Colonic mucosa (tissue), 4 donors: ENCODE measurements at regions not wholly inside any gene's neighbourhood (a gene's known extent, or its start where the extent isn't known, plus 50 kb on each side); places are given as distances from the start of the nearest gene placed in this dataset.

Source experiments
- DNase-seq: peaks from one replicate; pipeline ENCODE4 v3.0.0-alpha.2; 2020
- H3K27ac ChIP-seq: fragments of 200-600 bp; one replicate; pipeline ENCODE4 v1.8.0; 2021
- H3K27me3 ChIP-seq: fragments of 200-600 bp; one replicate; pipeline ENCODE4 v1.8.0; 2021
- H3K36me3 ChIP-seq: fragments of 200-600 bp; one replicate; pipeline ENCODE4 v1.8.0; 2021
- H3K4me1 ChIP-seq: fragments of 200-600 bp; one replicate; pipeline ENCODE4 v1.8.0; 2021; ENCODE audit warnings: mild to moderate bottlenecking
- H3K4me3 ChIP-seq: fragments of 200-600 bp; one replicate; pipeline ENCODE4 v1.8.0; 2021
- H3K9ac ChIP-seq, 2 donors: one replicate each; pipeline ENCODE4 v1.7.0; 2013; ENCODE audit warnings: control low read depth in 2 of 2, low read depth in 2 of 2, low read length in 2 of 2
- H3K9me3 ChIP-seq: fragments of 200-600 bp; one replicate; pipeline ENCODE4 v1.8.0; 2021
- CTCF ChIP-seq: fragments of 200-600 bp; IDR thresholded peaks from one replicate; pipeline ENCODE4 v1.8.0; 2022; ENCODE audit warnings: antibody characterized with exemption, mild to moderate bottlenecking
- intact Hi-C: fragments of 100-400 bp; cut with DNase I; formaldehyde crosslinking; loops from one replicate; pipeline ENCODE4 v1.14.1; 2022
- donor health status: healthy.
- donor health status: DM: no; HTN: no; CAD: no.
- donor health status: DM: no; HTN: no; CAD: no.

GRCh38 chr1:228984107-228984506, 248.8 kb downstream of the RHOU start:
- Histone ChIP-seq H3K4me3 (no peak overlapping the region), H3K27me3 (no peaks in the 10 kb centered on the region), H3K4me1 (no peaks in the 10 kb centered on the region), H3K27ac (no peak overlapping the region), H3K9ac (no peak overlapping the region), H3K9me3 (no peaks in the 10 kb centered on the region), H3K36me3 (no peaks in the 10 kb centered on the region)
- DNase-seq = no peak
- TF ChIP-seq CTCF = no peak
- intact Hi-C loops = no loop called here

GRCh38 chr1:228984646-228985631, 249.7 kb downstream of the RHOU start:
- DNase-seq = no peak
- Histone ChIP-seq H3K27me3 (no peaks in the 10 kb centered on the region), H3K4me3 (no peak overlapping the region), H3K9ac (no peak overlapping the region), H3K4me1 (no peaks in the 10 kb centered on the region), H3K36me3 (no peaks in the 10 kb centered on the region), H3K27ac (no peak overlapping the region), H3K9me3 (no peaks in the 10 kb centered on the region)
- intact Hi-C loops = no loop called here
- TF ChIP-seq CTCF = no peak

GRCh38 chr1:228985661-228986060, 250.4 kb downstream of the RHOU start:
- no peaks in the 10 kb centered on the region for H3K4me1 ChIP-seq
- no peak for DNase-seq
- TF ChIP-seq CTCF = no peak
- no peak overlapping the region for H3K4me3 ChIP-seq
- no peaks in the 10 kb centered on the region for H3K27me3 ChIP-seq
- H3K9me3 ChIP-seq = no peaks in the 10 kb centered on the region
- no peak overlapping the region for H3K9ac ChIP-seq
- H3K27ac ChIP-seq = no peak overlapping the region
- no peaks in the 10 kb centered on the region for H3K36me3 ChIP-seq
- intact Hi-C loops = no loop called here

GRCh38 chr1:228986093-228986904, 251.0 kb downstream of the RHOU start:
- Histone ChIP-seq H3K27ac (no peak overlapping the region), H3K9me3 (no peaks in the 10 kb centered on the region), H3K36me3 (no peaks in the 10 kb centered on the region), H3K9ac (no peak overlapping the region), H3K27me3 (no peaks in the 10 kb centered on the region), H3K4me1 (no peaks in the 10 kb centered on the region), H3K4me3 (no peak overlapping the region)
- intact Hi-C loops = no loop called here
- no peak for TF ChIP-seq CTCF
- peak; percentile 34 for DNase-seq

GRCh38 chr1:228987286-228987685, 252.0 kb downstream of the RHOU start:
- no peaks in the 10 kb centered on the region for H3K9me3 ChIP-seq
- H3K27ac ChIP-seq = no peak overlapping the region
- no peak overlapping the region for H3K9ac ChIP-seq
- no peak overlapping the region for H3K4me3 ChIP-seq
- H3K36me3 ChIP-seq = no peaks in the 10 kb centered on the region
- no peaks in the 10 kb centered on the region for H3K4me1 ChIP-seq
- TF ChIP-seq CTCF = no peak
- intact Hi-C loops = no loop called here
- no peak for DNase-seq
- no peaks in the 10 kb centered on the region for H3K27me3 ChIP-seq
